OCI-LY1 (cell line): ENCODE measurements at regions not wholly inside any gene's neighbourhood (a gene's known extent, or its start where the extent isn't known, plus 50 kb on each side); places are given as distances from the start of the nearest gene placed in this dataset.

Experiments used
- H2AFZ ChIP-seq: fragments of 200-600 bp; sonication (generic), shearing (Covaris generic); 2 replicates; pipeline ENCODE4 v1.6.0; 2014; ENCODE audit warnings: antibody characterized with exemption, mild to moderate bottlenecking, low read length
- H3F3A ChIP-seq: fragments of 200-600 bp; sonication (generic), shearing (Covaris generic); 2 replicates; pipeline ENCODE4 v1.6.0; 2014; ENCODE audit warnings: mild to moderate bottlenecking, antibody characterized with exemption, low read length, moderate library complexity; ENCODE audit not compliant: insufficient read depth
- H3K27ac ChIP-seq: fragments of 200-600 bp; sonication (generic); 2 replicates; pipeline ENCODE4 v1.5.1; 2014; ENCODE audit warnings: low read length, mixed run types, mild to moderate bottlenecking, low read depth; ENCODE audit not compliant: poor library complexity, severe bottlenecking
- H3K27me3 ChIP-seq: fragments of 200-600 bp; sonication (generic); 2 replicates; pipeline ENCODE4 v1.6.0; 2014; ENCODE audit warnings: antibody characterized with exemption, mild to moderate bottlenecking, low read length, moderate library complexity; ENCODE audit not compliant: insufficient read depth
- H3K36me3 ChIP-seq: fragments of 200-600 bp; sonication (generic); 2 replicates; pipeline ENCODE4 v1.6.1; 2014; ENCODE audit warnings: mild to moderate bottlenecking, antibody characterized with exemption, low read length, moderate library complexity, mixed read lengths; ENCODE audit not compliant: insufficient read depth
- H3K4me1 ChIP-seq: fragments of 200-600 bp; sonication (generic); 2 replicates; pipeline ENCODE4 v1.5.1; 2014; ENCODE audit warnings: mild to moderate bottlenecking, low read length, moderate library complexity; ENCODE audit not compliant: insufficient read depth, severe bottlenecking
- H3K4me2 ChIP-seq: fragments of 200-600 bp; sonication (generic), shearing (Covaris generic); 2 replicates; pipeline ENCODE4 v1.6.1; 2014; ENCODE audit warnings: low read length
- H3K4me3 ChIP-seq: fragments of 200-600 bp; sonication (generic); 2 replicates; pipeline ENCODE4 v1.5.1; 2014; ENCODE audit warnings: low read length, low read depth, mild to moderate bottlenecking, mixed read lengths; ENCODE audit not compliant: poor library complexity, severe bottlenecking
- H3K79me2 ChIP-seq: fragments of 200-600 bp; shearing (Covaris generic); 2 replicates; pipeline ENCODE4 v1.6.1; 2016; ENCODE audit warnings: mixed run types, low read length, mixed read lengths; ENCODE audit not compliant: insufficient read depth
- H3K9ac ChIP-seq: fragments of 200-600 bp; sonication (generic), shearing (Covaris generic); 2 replicates; pipeline ENCODE4 v1.6.1; 2014; ENCODE audit warnings: mild to moderate bottlenecking, low read length, mixed read lengths
- H3K9me2 ChIP-seq: fragments of 200-600 bp; sonication (generic), shearing (Covaris generic); 2 replicates; pipeline ENCODE4 v1.6.1; 2014; ENCODE audit warnings: low read depth, mild to moderate bottlenecking, low read length, mixed read lengths
- H3K9me3 ChIP-seq: fragments of 200-600 bp; shearing (Covaris generic); 2 replicates; pipeline ENCODE4 v1.6.1; 2014; ENCODE audit warnings: low read length, mixed read lengths
- H4K20me1 ChIP-seq: fragments of 200-600 bp; sonication (generic), shearing (Covaris generic); 2 replicates; pipeline ENCODE4 v1.6.0; 2016; ENCODE audit warnings: mild to moderate bottlenecking, low read length; ENCODE audit not compliant: insufficient read depth
- CTCF ChIP-seq: fragments of 200-600 bp; sonication (generic), shearing (Covaris generic); IDR thresholded peaks from 2 replicates; pipeline ENCODE4 v1.5.1; 2017; ENCODE audit warnings: mild to moderate bottlenecking, antibody characterized with exemption, low read length, moderate library complexity, mixed read lengths
- EZH2 ChIP-seq: fragments of 200-600 bp; sonication (generic), shearing (Covaris generic); IDR thresholded peaks from 2 replicates; pipeline ENCODE4 v1.8.0; 2017; ENCODE audit warnings: borderline replicate concordance, mixed run types, mild to moderate bottlenecking, antibody characterized with exemption, low read length, moderate library complexity, mixed read lengths

GRCh38 chr5:12022444-12022843, 118.2 kb upstream of the CTNND2 start:
- H3K4me2 ChIP-seq: no peak overlapping the region
- H2AFZ ChIP-seq: no peak overlapping the region
- H3K27ac ChIP-seq: no peak overlapping the region
- H4K20me1 ChIP-seq: no peaks in the 10 kb centered on the region
- no peaks in the 10 kb centered on the region for H3K9me2 ChIP-seq
- H3K9ac ChIP-seq: no peak overlapping the region
- no peaks in the 10 kb centered on the region for H3K4me1 ChIP-seq
- H3F3A ChIP-seq: no peaks in the 10 kb centered on the region
- H3K79me2 ChIP-seq: no peaks in the 10 kb centered on the region
- H3K36me3 ChIP-seq: no peaks in the 10 kb centered on the region
- no peaks in the 10 kb centered on the region for H3K27me3 ChIP-seq
- no peak overlapping the region for H3K4me3 ChIP-seq
- TF ChIP-seq EZH2 (no peak), CTCF (no peak)
- no peaks in the 10 kb centered on the region for H3K9me3 ChIP-seq

GRCh38 chr5:12019306-12019705, 115.1 kb upstream of the CTNND2 start:
- Histone ChIP-seq H3K4me1 (no peaks in the 10 kb centered on the region), H2AFZ (no peak overlapping the region), H3K27me3 (no peaks in the 10 kb centered on the region), H3K27ac (no peak overlapping the region), H3K79me2 (no peaks in the 10 kb centered on the region), H4K20me1 (no peaks in the 10 kb centered on the region), H3F3A (no peaks in the 10 kb centered on the region), H3K9ac (no peak overlapping the region), H3K9me3 (no peaks in the 10 kb centered on the region), H3K9me2 (no peaks in the 10 kb centered on the region), H3K4me3 (no peak overlapping the region), H3K36me3 (no peaks in the 10 kb centered on the region), H3K4me2 (no peak overlapping the region)
- TF ChIP-seq CTCF (no peak), EZH2 (no peak)

- Histone ChIP-seq H3K27me3 (no peaks in the 10 kb centered on the region), H3K9ac (no peak overlapping the region), H3K27ac (no peak overlapping the region), H3K4me3 (no peak overlapping the region), H3K9me2 (no peaks in the 10 kb centered on the region), H3K4me2 (no peak overlapping the region), H3K4me1 (no peaks in the 10 kb centered on the region), H3K36me3 (no peaks in the 10 kb centered on the region), H3K79me2 (no peaks in the 10 kb centered on the region), H3F3A (no peaks in the 10 kb centered on the region), H4K20me1 (no peaks in the 10 kb centered on the region), H2AFZ (no peak overlapping the region), H3K9me3 (no peaks in the 10 kb centered on the region)
- TF ChIP-seq EZH2 (no peak), CTCF (no peak)
Measured at GRCh38 chr5:12017007-12017406, 112.8 kb upstream of the CTNND2 start.
